PC-3 (cell line): ENCODE measurements at regions not wholly inside any gene's neighbourhood (a gene's known extent, or its start where the extent isn't known, plus 50 kb on each side); places are given as distances from the start of the nearest gene placed in this dataset.
"Not testable (repeated sequence)": the region's sequence is repeated elsewhere in the genome, so short reads cannot be mapped to it uniquely, and the experiment has no call there.

ENCODE experiments used
- EZH2 ChIP-seq: fragments of 300-600 bp; sonication (generic); IDR thresholded peaks from one replicate; pipeline ENCODE4 v1.6.1; 2017; ENCODE audit warnings: antibody characterized with exemption, mild to moderate bottlenecking, low read length; ENCODE audit not compliant: unreplicated experiment
- EZH2phosphoT487 ChIP-seq: fragments of 300-600 bp; sonication (generic); IDR thresholded peaks from 2 replicates; pipeline ENCODE4 v1.6.1; 2018; ENCODE audit warnings: mild to moderate bottlenecking, antibody characterized with exemption, low read length, borderline replicate concordance
- TF ChIP-seq, protein P1 (sequence below): fragments of 300-600 bp; sonication (generic); conservative IDR thresholded peaks from 2 replicates; pipeline ENCODE4 v1.5.1; 2017; ENCODE audit warnings: antibody characterized with exemption, low read depth, mild to moderate bottlenecking, low read length

DNA sequence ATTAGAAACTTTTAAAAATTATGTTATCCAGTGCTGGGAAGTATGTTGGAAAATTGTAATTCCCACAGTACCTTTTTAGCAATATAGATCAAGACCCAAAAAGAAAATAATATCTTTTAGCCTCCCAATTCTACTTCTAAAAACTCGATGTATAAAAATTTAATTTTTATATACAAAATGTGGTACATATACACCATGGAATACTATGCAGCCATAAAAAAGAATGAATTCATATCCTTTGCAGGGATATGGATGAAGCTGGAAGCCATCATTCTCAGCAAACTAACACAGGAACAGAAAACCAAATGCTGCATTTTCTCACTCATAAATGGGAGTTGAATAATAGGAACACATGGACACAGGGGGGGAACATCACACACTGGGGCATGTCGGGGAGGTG, 254.5 kb downstream of the MEX3B start:
- TF ChIP-seq, protein P1, sequence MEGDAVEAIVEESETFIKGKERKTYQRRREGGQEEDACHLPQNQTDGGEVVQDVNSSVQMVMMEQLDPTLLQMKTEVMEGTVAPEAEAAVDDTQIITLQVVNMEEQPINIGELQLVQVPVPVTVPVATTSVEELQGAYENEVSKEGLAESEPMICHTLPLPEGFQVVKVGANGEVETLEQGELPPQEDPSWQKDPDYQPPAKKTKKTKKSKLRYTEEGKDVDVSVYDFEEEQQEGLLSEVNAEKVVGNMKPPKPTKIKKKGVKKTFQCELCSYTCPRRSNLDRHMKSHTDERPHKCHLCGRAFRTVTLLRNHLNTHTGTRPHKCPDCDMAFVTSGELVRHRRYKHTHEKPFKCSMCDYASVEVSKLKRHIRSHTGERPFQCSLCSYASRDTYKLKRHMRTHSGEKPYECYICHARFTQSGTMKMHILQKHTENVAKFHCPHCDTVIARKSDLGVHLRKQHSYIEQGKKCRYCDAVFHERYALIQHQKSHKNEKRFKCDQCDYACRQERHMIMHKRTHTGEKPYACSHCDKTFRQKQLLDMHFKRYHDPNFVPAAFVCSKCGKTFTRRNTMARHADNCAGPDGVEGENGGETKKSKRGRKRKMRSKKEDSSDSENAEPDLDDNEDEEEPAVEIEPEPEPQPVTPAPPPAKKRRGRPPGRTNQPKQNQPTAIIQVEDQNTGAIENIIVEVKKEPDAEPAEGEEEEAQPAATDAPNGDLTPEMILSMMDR = not testable (repeated sequence)
- TF ChIP-seq EZH2, EZH2phosphoT487: not testable (repeated sequence)
